Endodermal cell (in vitro differentiated cells): ENCODE measurements at regions not wholly inside any gene's neighbourhood (a gene's known extent, or its start where the extent isn't known, plus 50 kb on each side); places are given as distances from the start of the nearest gene placed in this dataset.

Experiments
- DNase-seq: peaks from one replicate; pipeline ENCODE4 v3.0.0-alpha.2; 2017
- H3K27ac ChIP-seq: 2 replicates; pipeline ENCODE4 v1.5.1; 2013; ENCODE audit warnings: mild to moderate bottlenecking, low read depth, low read length, moderate library complexity
- H3K27me3 ChIP-seq: 2 replicates; pipeline ENCODE4 v1.6.1; 2013; ENCODE audit warnings: mild to moderate bottlenecking, low read length, moderate library complexity; ENCODE audit not compliant: insufficient read depth, control insufficient read depth, poor library complexity, severe bottlenecking
- H3K36me3 ChIP-seq: 2 replicates; pipeline ENCODE4 v1.7.0; 2013; ENCODE audit warnings: mild to moderate bottlenecking, low read length, moderate library complexity; ENCODE audit not compliant: control insufficient read depth, insufficient read depth
- H3K4me1 ChIP-seq: one replicate; pipeline ENCODE4 v1.7.0; 2013; ENCODE audit warnings: low read length; ENCODE audit not compliant: control insufficient read depth, insufficient read depth
- H3K4me3 ChIP-seq: 2 replicates; pipeline ENCODE4 v1.5.1; 2013; ENCODE audit warnings: mild to moderate bottlenecking, low read length, moderate library complexity
- H3K9ac ChIP-seq: 2 replicates; pipeline ENCODE4 v1.6.1; 2013; ENCODE audit warnings: mild to moderate bottlenecking, low read length, moderate library complexity; ENCODE audit not compliant: poor library complexity, severe bottlenecking; ENCODE audit errors: extremely low read depth
- H3K9me3 ChIP-seq: 2 replicates; pipeline ENCODE4 v1.6.1; 2013; ENCODE audit warnings: mild to moderate bottlenecking, low read length, moderate library complexity; ENCODE audit not compliant: control insufficient read depth
- H3K27ac Mint-ChIP-seq: 2 replicates; pipeline ENCODE4 v1.8.0; 2020; ENCODE audit warnings: mixed read lengths
- H3K27me3 Mint-ChIP-seq: 2 replicates; pipeline ENCODE4 v1.8.0; 2021; ENCODE audit warnings: mild to moderate bottlenecking, mixed read lengths; ENCODE audit not compliant: insufficient read depth
- H3K36me3 Mint-ChIP-seq: 2 replicates; pipeline ENCODE4 v1.8.0; 2020; ENCODE audit warnings: low read depth, mixed read lengths
- H3K4me1 Mint-ChIP-seq: 2 replicates; pipeline ENCODE4 v1.8.0; 2020; ENCODE audit warnings: mixed read lengths
- H3K4me3 Mint-ChIP-seq: 2 replicates; pipeline ENCODE4 v1.8.0; 2020; ENCODE audit warnings: mild to moderate bottlenecking, moderate library complexity, mixed read lengths
- H3K9me3 Mint-ChIP-seq: 2 replicates; pipeline ENCODE4 v1.8.0; 2020; ENCODE audit warnings: mild to moderate bottlenecking, mixed read lengths
- WGBS, 2 experiments: methylation state at CpG; one replicate each; pipeline versions ENCODE4 v1.1.5 to v1.1.7; 2013; ENCODE audit warnings: missing lambda C conversion rate in 2 of 2, mixed read lengths in 1 of 2; ENCODE audit not compliant: insufficient coverage in 1 of 2, insufficient read length in 1 of 2; 5-methylcytosine and 5-hydroxymethylcytosine counted together
- TF ChIP-seq, protein P1 (sequence below): fragments of 200-600 bp; sonication (generic); conservative IDR thresholded peaks from 2 replicates; pipeline ENCODE4 v1.5.0; 2021; ENCODE audit warnings: antibody characterized with exemption, mild to moderate bottlenecking

DNA sequence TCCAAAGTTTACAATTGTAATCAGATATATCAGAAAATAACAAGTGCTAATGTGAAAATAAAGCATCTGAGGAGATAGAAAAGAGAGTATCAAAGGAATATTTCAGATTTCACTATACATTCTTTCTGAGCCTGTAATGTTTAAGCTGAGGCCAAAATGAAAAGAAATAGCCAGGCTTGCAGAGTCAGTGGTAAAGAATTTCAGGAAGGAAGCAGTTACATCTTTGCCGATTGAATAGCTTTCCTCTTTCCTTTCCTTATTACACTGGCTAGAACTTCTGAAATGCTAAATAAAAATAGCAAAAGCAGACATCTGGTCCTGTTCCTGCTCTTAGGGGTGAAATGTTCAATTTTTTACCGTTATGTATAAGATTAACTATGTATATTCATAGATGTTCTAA is 1441.6 kb upstream of the PCDH7 start:
- Mint-ChIP-seq H3K4me1 (no peaks in the 10 kb centered on the region), H3K27me3 (no peaks in the 10 kb centered on the region), H3K4me3 (no peak overlapping the region), H3K9me3 (peaks cover 4% of the 10 kb centered on the region), H3K36me3 (no peaks in the 10 kb centered on the region), H3K27ac (no peak overlapping the region)
- H3K4me1 ChIP-seq = no peaks in the 10 kb centered on the region
- no peak overlapping the region for H3K9ac ChIP-seq
- no peaks in the 10 kb centered on the region for H3K27me3 ChIP-seq
- no peak overlapping the region for H3K4me3 ChIP-seq
- no peak overlapping the region for H3K27ac ChIP-seq
- DNase-seq = no peak
- 88% methylated on average over 1 of the region's 2 CpGs; no CpG with 5 or more reads in 1 of the 2 experiments for WGBS, 2 experiments
- no peaks in the 10 kb centered on the region for H3K36me3 ChIP-seq
- TF ChIP-seq, protein P1, sequence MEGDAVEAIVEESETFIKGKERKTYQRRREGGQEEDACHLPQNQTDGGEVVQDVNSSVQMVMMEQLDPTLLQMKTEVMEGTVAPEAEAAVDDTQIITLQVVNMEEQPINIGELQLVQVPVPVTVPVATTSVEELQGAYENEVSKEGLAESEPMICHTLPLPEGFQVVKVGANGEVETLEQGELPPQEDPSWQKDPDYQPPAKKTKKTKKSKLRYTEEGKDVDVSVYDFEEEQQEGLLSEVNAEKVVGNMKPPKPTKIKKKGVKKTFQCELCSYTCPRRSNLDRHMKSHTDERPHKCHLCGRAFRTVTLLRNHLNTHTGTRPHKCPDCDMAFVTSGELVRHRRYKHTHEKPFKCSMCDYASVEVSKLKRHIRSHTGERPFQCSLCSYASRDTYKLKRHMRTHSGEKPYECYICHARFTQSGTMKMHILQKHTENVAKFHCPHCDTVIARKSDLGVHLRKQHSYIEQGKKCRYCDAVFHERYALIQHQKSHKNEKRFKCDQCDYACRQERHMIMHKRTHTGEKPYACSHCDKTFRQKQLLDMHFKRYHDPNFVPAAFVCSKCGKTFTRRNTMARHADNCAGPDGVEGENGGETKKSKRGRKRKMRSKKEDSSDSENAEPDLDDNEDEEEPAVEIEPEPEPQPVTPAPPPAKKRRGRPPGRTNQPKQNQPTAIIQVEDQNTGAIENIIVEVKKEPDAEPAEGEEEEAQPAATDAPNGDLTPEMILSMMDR = no peak
- H3K9me3 ChIP-seq = peaks cover 3% of the 10 kb centered on the region

DNA sequence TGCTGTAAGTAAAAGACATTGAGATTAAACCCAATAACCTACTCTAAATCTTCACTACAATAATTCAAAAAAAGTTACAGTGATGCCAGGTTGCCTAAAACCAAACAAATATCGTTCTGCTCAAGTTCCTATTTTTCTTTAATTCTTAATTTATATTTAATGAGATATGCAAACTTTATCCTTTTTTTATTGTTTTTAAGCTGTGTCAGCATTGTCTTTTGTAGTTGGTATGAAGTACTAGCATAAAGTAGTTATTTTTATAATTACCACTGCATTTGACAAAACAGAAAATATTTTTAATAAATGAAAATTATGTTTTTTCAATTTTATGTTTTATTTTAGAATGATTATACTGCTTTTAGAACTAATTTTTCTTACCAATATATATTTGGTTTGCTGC is 1431.1 kb upstream of the PCDH7 start:
- WGBS, 2 experiments = 80% methylated on average over 1 of the region's 1 CpG; no CpG with 5 or more reads in 1 of the 2 experiments

DNA sequence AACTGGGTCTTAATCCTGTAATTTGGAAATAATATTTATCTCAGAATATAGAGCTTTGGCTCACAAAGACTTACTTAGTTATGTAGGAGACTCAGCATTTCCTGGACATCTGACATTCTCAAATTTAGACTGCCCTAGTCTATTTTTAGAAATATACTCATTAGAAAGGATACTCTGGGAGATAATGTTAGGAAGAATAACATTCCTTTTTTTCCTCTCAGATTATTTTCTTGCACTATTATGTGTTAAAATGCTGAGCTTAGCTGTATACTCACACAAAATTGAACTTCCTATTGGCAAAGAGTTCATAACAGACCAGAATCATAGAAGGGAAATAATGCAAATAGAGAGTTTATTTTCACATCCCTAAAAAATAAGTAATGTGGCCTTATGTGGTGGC is 1424.9 kb upstream of the PCDH7 start:
- Mint-ChIP-seq H3K4me1 (no peaks in the 10 kb centered on the region), H3K27me3 (no peaks in the 10 kb centered on the region), H3K36me3 (no peaks in the 10 kb centered on the region), H3K4me3 (no peak overlapping the region), H3K9me3 (no peaks in the 10 kb centered on the region), H3K27ac (no peak overlapping the region)
- H3K9me3 ChIP-seq = no peaks in the 10 kb centered on the region
- H3K27ac ChIP-seq = no peak overlapping the region
- H3K27me3 ChIP-seq = no peaks in the 10 kb centered on the region
- no peak overlapping the region for H3K9ac ChIP-seq
- H3K4me3 ChIP-seq = no peak overlapping the region
- no peaks in the 10 kb centered on the region for H3K36me3 ChIP-seq
- H3K4me1 ChIP-seq = no peaks in the 10 kb centered on the region
- TF ChIP-seq, protein P1 = no peak
- DNase-seq = no peak

More for the DNA sequence above, 1431.1 kb upstream of the PCDH7 start:
- Mint-ChIP-seq H3K27ac (no peak overlapping the region), H3K4me1 (no peaks in the 10 kb centered on the region), H3K4me3 (no peak overlapping the region), H3K9me3 (no peaks in the 10 kb centered on the region), H3K36me3 (no peaks in the 10 kb centered on the region), H3K27me3 (no peaks in the 10 kb centered on the region)
- H3K4me3 ChIP-seq = no peak overlapping the region
- TF ChIP-seq, protein P1 = no peak
- no peaks in the 10 kb centered on the region for H3K9me3 ChIP-seq
- no peaks in the 10 kb centered on the region for H3K4me1 ChIP-seq
- no peaks in the 10 kb centered on the region for H3K36me3 ChIP-seq
- H3K9ac ChIP-seq = no peak overlapping the region
- no peak for DNase-seq
- H3K27me3 ChIP-seq = no peaks in the 10 kb centered on the region
- no peak overlapping the region for H3K27ac ChIP-seq
